Parathyroid adenoma (tissue), 2 donors: ENCODE measurements at regions not wholly inside any gene's neighbourhood (a gene's known extent, or its start where the extent isn't known, plus 50 kb on each side); places are given as distances from the start of the nearest gene placed in this dataset.

Source experiments
- H2AFZ ChIP-seq: fragments of 300-600 bp; sonication (generic); one replicate; pipeline ENCODE4 v1.7.0; 2017; ENCODE audit warnings: antibody characterized with exemption, mild to moderate bottlenecking
- H3K27ac ChIP-seq: fragments of 300-600 bp; sonication (generic); one replicate; pipeline ENCODE4 v1.7.0; 2017
- H3K27me3 ChIP-seq: fragments of 300-600 bp; sonication (generic); one replicate; pipeline ENCODE4 v1.7.0; 2017; ENCODE audit warnings: low read length; ENCODE audit not compliant: control insufficient read depth, insufficient read depth
- H3K36me3 ChIP-seq: fragments of 300-600 bp; sonication (generic); one replicate; pipeline ENCODE4 v1.7.0; 2017; ENCODE audit warnings: low read length; ENCODE audit not compliant: control insufficient read depth, insufficient read depth
- H3K4me1 ChIP-seq: fragments of 300-600 bp; sonication (generic); one replicate; pipeline ENCODE4 v1.7.0; 2017; ENCODE audit warnings: control low read depth
- H3K4me2 ChIP-seq: fragments of 300-600 bp; sonication (generic); one replicate; pipeline ENCODE4 v1.7.0; 2017; ENCODE audit warnings: low read length
- H3K4me3 ChIP-seq: fragments of 300-600 bp; sonication (generic); one replicate; pipeline ENCODE4 v1.7.0; 2017; ENCODE audit warnings: low read depth, low read length
- H3K79me2 ChIP-seq: fragments of 300-600 bp; sonication (generic); one replicate; pipeline ENCODE4 v1.7.0; 2017; ENCODE audit warnings: control low read depth
- H3K9ac ChIP-seq: fragments of 300-600 bp; sonication (generic); one replicate; pipeline ENCODE4 v1.7.0; 2017; ENCODE audit warnings: mild to moderate bottlenecking
- H3K9me3 ChIP-seq: fragments of 300-600 bp; sonication (generic); one replicate; pipeline ENCODE4 v1.7.0; 2017; ENCODE audit warnings: low read length; ENCODE audit not compliant: control insufficient read depth
- CTCF ChIP-seq: fragments of 300-600 bp; sonication (generic); IDR thresholded peaks from one replicate; pipeline ENCODE4 v1.7.0; 2017; ENCODE audit warnings: antibody characterized with exemption, mild to moderate bottlenecking
- donor health status: primary hyperparathyroidism.

DNA sequence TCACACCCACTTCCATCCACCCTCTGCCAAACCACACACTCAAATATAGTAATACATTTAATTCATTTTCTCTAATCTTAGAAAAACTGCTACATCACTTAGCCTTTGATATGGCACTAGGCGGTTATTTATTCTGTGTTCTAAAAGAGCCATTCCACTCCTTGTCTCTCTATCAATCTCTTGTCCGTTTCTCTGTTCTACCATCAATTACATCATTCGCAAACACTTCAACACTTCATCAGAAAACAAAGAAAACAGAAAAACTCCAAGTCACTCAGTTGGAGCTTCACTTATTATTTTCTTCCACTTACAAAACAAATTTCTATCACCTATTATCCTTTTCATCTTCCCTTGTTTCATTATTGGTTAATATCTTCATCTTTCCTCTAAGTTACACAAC lies 1523.0 kb downstream of the KCNT2 start:
- no peaks in the 10 kb centered on the region for H3K4me1 ChIP-seq
- no peak overlapping the region for H3K27ac ChIP-seq
- no peak overlapping the region for H3K4me3 ChIP-seq
- no peak for TF ChIP-seq CTCF
- no peak overlapping the region for H3K9ac ChIP-seq
- no peak overlapping the region for H3K4me2 ChIP-seq
- no peaks in the 10 kb centered on the region for H3K79me2 ChIP-seq
- no peaks in the 10 kb centered on the region for H3K36me3 ChIP-seq
- no peaks in the 10 kb centered on the region for H3K9me3 ChIP-seq
- H3K27me3 ChIP-seq, result no peaks in the 10 kb centered on the region
- no peak overlapping the region for H2AFZ ChIP-seq

DNA sequence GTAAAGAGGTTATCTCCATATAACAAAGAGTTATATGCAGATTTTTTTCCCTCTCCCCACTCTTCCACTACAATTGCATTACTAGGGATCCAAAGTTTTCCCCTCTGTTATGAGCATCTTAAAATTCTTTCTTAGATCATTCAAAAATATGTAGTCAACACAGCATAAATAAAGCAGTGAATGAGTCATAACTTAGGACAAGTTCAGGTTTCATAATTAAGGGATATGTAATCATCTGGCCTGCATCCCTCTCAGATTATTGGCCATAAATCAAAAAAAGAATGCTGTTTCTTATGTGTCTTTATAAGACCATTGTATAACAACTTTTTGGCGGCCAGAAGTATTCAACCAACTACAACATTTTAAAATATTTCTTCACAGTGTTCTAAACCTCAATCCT lies 1526.1 kb downstream of the KCNT2 start:
- no peak for TF ChIP-seq CTCF
- Histone ChIP-seq H3K27ac (no peak overlapping the region), H2AFZ (no peak overlapping the region), H3K36me3 (no peaks in the 10 kb centered on the region), H3K4me2 (no peak overlapping the region), H3K27me3 (no peaks in the 10 kb centered on the region), H3K4me3 (no peak overlapping the region), H3K79me2 (no peaks in the 10 kb centered on the region), H3K9ac (no peak overlapping the region), H3K4me1 (no peaks in the 10 kb centered on the region), H3K9me3 (no peaks in the 10 kb centered on the region)

DNA sequence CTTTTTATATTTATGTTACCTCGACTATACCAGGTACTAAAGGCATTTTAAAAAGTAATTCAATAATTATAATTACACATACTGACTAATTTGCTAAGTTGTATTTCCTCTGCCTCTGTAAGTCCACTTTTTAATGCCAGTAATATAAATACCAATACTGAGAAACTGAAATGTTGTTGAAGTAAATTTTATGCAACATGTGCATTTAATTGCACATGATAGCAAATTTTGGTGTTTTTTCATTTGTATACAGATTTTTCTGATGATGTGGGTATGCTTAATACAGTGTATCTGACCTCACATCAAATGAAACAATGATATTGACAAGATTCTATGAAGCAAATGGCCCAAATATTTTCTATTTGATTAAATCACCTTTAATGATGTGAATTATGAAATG lies 1531.6 kb downstream of the KCNT2 start:
- no peaks in the 10 kb centered on the region for H3K36me3 ChIP-seq
- no peak overlapping the region for H3K27ac ChIP-seq
- H3K27me3 ChIP-seq, result no peaks in the 10 kb centered on the region
- no peaks in the 10 kb centered on the region for H3K79me2 ChIP-seq
- no peak overlapping the region for H2AFZ ChIP-seq
- H3K4me3 ChIP-seq, result no peak overlapping the region
- no peak for TF ChIP-seq CTCF
- no peaks in the 10 kb centered on the region for H3K4me1 ChIP-seq
- H3K9me3 ChIP-seq, result no peaks in the 10 kb centered on the region
- no peak overlapping the region for H3K9ac ChIP-seq
- H3K4me2 ChIP-seq, result no peak overlapping the region

DNA sequence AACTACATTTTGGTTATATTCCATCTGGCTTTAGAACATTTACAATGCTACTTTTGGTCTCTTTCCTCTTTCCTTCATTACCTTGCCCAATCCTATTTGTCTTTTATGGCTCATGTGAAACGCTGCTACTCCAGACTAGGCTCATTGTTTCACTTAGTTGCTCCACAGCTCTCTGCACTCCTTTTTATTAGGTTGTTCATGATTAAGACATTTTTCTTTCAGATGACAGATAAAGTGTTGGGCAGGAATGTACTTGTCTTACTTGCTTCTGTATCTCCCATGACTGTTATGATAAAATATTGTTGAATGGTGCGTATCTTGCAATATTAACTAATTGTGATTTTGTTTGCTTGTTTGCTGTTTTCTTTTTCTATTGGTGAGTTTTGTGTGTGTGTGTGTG lies 1532.3 kb downstream of the KCNT2 start:
- H3K36me3 ChIP-seq, result no peaks in the 10 kb centered on the region
- no peak overlapping the region for H3K4me3 ChIP-seq
- no peaks in the 10 kb centered on the region for H3K4me1 ChIP-seq
- H3K9ac ChIP-seq, result no peak overlapping the region
- H3K27me3 ChIP-seq, result no peaks in the 10 kb centered on the region
- TF ChIP-seq CTCF, result no peak
- H3K79me2 ChIP-seq, result no peaks in the 10 kb centered on the region
- H3K27ac ChIP-seq, result no peak overlapping the region
- no peaks in the 10 kb centered on the region for H3K9me3 ChIP-seq
- H3K4me2 ChIP-seq, result no peak overlapping the region
- no peak overlapping the region for H2AFZ ChIP-seq

DNA sequence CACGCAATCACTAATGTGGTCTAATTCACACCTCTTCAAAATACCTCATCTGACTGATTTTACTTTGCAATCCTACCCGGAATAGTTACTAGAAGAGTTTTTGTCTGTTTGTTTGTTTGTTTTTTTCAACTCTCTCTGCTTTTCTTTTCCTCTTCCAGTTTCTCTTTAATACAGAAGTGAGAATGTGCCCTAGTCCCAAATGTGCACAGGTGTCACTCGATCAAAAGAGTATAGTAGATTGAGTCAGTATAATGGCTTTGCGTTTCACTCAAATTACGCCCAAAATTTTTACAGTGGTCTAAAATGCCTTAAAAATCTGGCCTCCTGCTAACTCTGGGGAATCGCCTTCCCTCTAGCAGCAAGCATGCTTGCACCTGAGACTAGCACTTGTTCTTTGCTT lies 1536.8 kb downstream of the KCNT2 start:
- no peak overlapping the region for H2AFZ ChIP-seq
- H3K79me2 ChIP-seq, result no peaks in the 10 kb centered on the region
- H3K4me2 ChIP-seq, result no peak overlapping the region
- H3K27me3 ChIP-seq, result no peaks in the 10 kb centered on the region
- TF ChIP-seq CTCF, result no peak
- H3K4me3 ChIP-seq, result no peak overlapping the region
- no peaks in the 10 kb centered on the region for H3K9me3 ChIP-seq
- no peaks in the 10 kb centered on the region for H3K4me1 ChIP-seq
- H3K27ac ChIP-seq, result no peak overlapping the region
- no peaks in the 10 kb centered on the region for H3K36me3 ChIP-seq
- no peak overlapping the region for H3K9ac ChIP-seq
